ENCODE measurements at regions not wholly inside any gene's neighbourhood (a gene's known extent, or its start where the extent isn't known, plus 50 kb on each side); places are given as distances from the start of the nearest gene placed in this dataset.

DNA sequence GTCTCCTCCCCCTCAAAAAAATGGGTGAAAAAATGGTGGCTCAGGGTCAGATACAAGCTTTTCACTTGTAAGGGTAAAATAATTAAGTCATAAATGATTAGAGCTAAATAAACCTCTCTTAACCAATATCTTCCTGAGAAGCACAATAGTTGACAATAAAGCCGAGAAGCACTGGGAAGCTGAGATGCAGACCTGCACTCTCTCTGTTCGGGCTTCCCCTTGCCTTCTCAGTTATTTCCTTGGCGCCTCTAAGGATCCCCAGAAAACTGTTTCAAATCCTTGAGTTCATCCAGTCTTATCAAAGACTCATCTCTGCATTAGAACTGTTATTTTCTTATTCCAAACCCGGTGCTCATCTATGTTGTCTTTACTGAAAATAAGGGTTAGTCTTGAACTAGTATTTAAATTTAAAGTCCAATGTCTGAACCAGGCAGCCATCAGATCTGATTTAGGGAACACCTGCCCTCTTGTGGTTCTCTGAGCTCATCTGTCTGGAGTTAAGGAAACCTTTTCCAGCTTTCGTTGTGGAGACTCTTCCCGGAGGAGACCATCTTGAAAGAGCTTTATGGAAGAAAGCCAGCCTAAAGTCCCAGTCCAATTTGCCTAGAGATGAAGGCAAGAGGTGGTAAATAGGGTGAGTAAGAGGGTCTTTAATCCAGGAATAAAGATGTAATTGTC is 256.4 kb upstream of the MCTP2 start:
- TF ChIP-seq POLR2A (IDR thresholded peaks at IDR 0.05): no peak
- TF ChIP-seq, protein P1, sequence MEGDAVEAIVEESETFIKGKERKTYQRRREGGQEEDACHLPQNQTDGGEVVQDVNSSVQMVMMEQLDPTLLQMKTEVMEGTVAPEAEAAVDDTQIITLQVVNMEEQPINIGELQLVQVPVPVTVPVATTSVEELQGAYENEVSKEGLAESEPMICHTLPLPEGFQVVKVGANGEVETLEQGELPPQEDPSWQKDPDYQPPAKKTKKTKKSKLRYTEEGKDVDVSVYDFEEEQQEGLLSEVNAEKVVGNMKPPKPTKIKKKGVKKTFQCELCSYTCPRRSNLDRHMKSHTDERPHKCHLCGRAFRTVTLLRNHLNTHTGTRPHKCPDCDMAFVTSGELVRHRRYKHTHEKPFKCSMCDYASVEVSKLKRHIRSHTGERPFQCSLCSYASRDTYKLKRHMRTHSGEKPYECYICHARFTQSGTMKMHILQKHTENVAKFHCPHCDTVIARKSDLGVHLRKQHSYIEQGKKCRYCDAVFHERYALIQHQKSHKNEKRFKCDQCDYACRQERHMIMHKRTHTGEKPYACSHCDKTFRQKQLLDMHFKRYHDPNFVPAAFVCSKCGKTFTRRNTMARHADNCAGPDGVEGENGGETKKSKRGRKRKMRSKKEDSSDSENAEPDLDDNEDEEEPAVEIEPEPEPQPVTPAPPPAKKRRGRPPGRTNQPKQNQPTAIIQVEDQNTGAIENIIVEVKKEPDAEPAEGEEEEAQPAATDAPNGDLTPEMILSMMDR (IDR thresholded peaks at IDR 0.05): peak; percentile 30 to 67 (median 57)
